GM12892 (cell line): ENCODE measurements at regions not wholly inside any gene's neighbourhood (a gene's known extent, or its start where the extent isn't known, plus 50 kb on each side); places are given as distances from the start of the nearest gene placed in this dataset.

ENCODE experiments used
- POLR2A ChIP-seq: IDR thresholded peaks from 2 replicates; pipeline ENCODE4 v1.6.1; 2011; ENCODE audit warnings: low read depth, low read length, control low read depth
- POLR2AphosphoS5 ChIP-seq: IDR thresholded peaks from 2 replicates; pipeline ENCODE4 v1.6.1; 2011; ENCODE audit warnings: low read depth, low read length, control low read depth

DNA sequence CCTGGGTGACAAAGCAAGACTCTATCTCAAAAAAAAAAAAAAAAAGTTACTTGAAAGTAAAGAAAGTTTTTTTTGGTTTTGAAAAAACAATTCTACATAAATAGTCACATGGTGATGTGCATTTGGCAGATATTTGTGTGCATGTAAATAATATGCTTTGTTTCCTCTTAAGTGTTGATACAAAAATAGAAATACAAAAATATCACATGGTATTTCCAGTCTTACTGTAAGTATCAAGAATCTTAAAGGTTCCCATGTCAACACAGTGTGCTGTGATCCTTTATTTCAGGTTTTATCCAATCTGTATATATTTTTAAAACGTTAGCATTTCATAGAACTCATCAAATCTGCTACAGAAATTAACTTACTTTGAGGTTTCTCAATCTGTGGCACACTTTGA, 521.9 kb downstream of the TLE4 start:
- TF ChIP-seq POLR2A (no peak), POLR2AphosphoS5 (no peak)
